Colon (tissue), 2 donors: ENCODE measurements at regions not wholly inside any gene's neighbourhood (a gene's known extent, or its start where the extent isn't known, plus 50 kb on each side); places are given as distances from the start of the nearest gene placed in this dataset.

Experiments
- FAIRE-seq: peaks from 2 replicates; lab custom pipeline; 2012; peaks lifted over from hg19 to GRCh38; lab: Jason Lieb, UNC
- donor health status: control.
- donor health status: control.

DNA sequence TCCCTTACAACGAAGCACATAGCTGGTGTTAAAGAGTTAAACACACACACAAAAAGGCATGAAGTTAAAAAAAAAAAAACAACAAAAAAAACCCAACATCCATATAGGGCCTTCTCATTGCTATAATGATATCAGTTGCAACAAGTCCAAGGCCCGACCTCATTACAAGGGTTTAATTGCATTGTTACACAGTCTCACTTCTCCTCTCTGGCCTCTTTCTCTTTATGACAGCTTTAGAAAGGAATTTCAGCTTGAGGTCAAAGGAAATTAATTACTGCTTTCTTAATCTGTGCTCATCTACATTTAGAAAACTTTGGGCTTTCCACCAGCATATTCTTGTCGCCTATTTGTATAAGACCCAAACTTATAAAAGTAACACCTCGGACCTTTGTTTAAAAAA, 342.1 kb downstream of the NR2F2 start:
- FAIRE-seq, result no peak

GRCh38 chr15:96678386-96678785, 347.9 kb downstream of the NR2F2 start:
- FAIRE-seq, result no peak

GRCh38 chr15:96687388-96688107, 357.0 kb downstream of the NR2F2 start:
- FAIRE-seq, result no peak

- FAIRE-seq, result no peak
These were observed 360.2 kb downstream of the NR2F2 start for GRCh38 chr15:96690733-96691132.

DNA sequence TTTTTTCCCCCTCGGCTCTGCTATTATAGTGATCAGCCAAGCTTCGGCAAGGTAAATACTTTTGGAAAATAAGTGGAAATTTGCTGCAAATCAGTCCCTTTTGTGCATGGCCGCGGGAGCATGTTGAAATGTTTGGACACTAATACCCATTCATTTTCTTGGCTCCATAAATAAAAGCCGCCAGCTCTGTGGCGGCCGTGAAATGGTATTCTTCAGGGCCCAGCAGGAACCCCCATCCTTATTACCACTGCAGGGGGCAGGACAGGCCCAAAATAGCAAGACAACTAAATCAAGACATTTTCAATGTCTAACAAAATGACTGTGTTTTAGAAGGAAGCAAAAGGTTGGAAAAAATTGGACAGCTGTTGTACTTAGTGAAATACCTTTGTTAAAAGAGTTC, 362.3 kb downstream of the NR2F2 start:
- no peak for FAIRE-seq

DNA sequence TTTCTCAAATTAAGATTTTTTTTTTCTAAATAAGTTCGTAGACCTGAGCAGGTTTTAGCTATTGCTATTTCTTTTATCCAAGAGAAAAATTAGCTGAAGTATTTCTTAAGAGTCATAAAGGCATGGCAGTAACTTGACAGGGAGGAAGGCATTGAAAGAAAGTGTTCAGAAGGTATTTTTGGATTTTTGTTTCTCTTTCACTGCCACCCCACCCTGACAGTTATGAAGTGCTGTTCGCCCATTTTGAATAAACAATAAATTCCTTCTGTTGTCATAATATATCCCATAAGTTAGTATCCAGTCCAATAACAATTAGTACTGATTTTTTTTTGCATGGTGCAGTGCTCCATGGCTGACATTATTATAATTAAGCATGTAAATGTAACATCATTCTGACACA, 363.0 kb downstream of the NR2F2 start:
- no peak for FAIRE-seq

GRCh38 chr15:96693990-96694517, 363.6 kb downstream of the NR2F2 start:
- no peak for FAIRE-seq

- no peak for FAIRE-seq
These were observed 364.9 kb downstream of the NR2F2 start for GRCh38 chr15:96695426-96695825.

DNA sequence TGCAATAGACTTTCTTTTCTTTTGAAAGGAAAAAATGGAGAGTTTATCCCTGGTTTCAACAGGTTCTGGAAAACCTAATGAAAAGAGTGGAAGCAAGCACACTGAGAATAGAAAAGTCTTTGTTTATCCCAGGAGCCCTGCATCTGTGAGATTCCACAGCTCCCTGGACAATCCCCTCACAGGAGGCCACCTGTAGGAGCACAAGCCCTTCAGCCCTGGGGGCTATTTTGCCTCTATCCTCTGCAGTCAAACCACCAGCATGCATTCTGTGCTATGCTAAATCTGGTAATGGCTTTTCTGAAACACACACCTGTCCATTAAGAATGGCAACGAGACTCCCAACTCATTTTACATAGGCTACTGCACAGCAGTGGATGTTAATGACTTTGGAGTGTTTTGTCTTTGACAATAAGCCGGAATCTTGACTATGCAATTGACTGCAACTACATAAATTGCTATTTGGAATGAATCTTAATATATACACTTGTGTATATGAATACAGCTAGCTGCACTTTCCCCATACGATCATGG, 369.4 kb downstream of the NR2F2 start:
- no peak for FAIRE-seq

DNA sequence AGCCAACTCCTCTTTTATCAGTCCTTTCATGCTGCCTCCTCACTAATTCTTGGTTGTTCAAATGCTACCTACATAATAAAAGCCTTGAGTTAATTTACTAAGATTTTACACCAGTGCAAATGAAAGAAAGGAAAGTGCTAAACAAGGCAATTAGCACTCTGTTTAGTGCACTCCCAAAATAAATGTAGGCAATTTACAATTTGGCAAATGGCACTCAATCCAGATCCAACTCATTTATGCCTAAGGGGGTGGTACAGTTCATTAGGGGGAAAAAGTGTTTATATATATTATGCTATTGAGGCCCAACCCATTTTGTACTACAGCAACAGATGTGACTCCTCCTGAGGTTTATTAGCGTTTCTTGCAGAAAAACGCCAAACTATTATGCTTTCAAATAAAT, 370.1 kb downstream of the NR2F2 start:
- no peak for FAIRE-seq

DNA sequence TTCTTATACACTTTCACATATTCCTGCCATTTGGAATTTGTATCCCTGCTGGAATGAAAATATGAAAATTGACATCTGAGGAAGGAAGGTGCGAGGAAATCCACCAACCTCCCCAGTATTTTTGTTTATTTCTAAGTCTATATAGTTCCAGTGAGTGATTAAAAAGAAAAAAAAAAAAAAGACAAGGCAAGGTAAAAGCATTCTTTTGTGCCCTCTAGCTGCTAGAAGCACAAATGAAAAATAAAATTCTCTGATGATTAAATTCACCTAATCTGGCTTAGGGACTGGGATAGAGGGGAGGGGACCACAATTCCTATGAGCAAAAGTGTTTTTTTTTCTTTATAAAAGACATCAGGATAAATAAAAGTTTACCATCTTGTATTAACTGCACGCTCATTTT, 370.9 kb downstream of the NR2F2 start:
- no peak for FAIRE-seq

GRCh38 chr15:96701877-96702276, 371.4 kb downstream of the NR2F2 start:
- FAIRE-seq, result no peak

DNA sequence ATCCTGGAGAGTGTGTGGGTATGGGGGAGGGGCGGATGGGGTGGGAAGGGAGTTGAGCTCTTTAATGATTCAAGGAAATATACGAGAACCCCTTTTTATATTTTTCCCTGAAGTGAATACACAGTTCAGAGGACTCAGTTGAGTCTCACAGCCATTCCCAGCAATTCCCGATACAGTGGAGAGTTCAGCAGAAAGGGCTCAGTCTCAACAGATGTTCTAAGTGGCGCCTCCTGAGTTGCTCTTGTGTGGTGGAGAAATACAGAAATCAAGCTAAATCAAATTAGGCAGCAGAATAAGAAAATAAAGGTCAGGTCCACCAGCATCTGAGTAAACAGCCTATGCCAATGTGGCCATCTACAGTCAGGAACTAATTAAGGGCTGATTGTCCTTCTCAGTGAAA, 372.1 kb downstream of the NR2F2 start:
- FAIRE-seq, result no peak

- FAIRE-seq, result no peak
These were observed 372.6 kb downstream of the NR2F2 start for GRCh38 chr15:96703091-96703490.

DNA sequence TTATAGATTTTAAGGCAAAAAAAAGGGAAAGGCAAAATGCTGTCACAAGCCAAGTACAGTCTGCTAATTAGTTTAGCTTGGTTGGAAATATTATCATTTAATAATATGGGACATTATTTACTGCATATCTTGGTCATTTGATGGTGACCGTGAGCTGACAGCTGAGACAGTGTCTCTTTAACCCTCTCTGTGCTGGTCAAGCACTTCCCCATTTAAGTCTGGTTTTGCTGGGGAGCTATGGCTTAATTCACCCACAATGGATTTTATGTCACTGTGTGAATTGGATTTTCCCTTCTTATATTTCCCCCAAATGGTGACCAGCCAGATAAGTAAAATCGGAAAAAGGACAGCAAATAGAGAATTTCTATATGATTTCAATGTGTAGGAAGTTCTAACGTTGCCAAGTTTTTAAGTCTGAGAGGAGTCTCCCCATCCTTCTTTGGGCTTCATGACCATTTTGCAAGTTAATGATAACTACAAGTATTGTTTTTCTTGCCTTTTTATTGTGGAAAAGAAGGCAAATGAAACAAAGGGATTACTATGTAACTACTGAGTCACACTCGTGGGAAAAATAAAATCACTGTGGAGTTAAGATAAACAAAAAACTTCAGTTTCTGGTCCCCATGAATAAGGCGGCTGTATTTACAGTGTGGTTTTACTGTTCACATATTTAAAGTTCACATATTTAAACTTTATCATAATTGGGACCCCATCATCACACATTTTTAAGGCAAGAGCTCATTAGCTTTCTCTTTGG, 373.5 kb downstream of the NR2F2 start:
- FAIRE-seq, result no peak

DNA sequence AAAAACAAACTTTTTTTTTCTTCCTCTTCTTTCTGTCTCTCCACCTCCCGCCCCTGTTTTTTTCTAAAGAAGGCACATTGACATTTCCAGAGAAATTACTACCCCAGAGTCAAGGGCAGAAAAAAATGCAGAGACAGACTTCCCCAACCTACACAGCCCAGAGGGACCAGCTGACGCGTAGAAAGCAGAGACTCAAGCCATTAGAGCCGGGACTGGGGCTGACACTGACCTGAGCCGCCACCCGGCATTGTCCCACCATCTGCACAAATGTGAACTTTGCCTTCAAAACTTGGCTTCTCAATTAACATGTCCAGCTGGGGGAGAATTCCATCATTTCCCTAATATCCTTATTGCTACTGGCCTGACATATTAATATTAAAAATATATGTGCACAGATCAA, 385.6 kb downstream of the NR2F2 start:
- no peak for FAIRE-seq

DNA sequence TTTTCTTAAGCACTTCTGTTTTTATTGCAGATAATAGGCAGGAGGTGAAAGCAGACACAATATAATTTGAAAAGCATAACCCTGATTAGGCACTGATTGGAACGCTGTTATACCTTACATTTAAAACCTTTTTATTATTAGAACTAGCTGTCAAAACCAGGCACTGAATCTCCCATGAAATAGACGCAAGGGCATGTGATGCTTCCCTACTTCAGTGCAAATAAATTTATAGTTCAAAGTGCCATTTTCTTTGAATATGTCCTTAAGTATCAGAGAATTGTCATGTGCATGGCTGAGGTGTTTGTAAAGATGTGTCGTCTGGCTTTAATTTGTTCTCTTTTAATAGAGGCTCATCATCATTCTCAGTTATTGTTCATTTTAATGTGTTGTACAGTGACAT, 386.0 kb downstream of the NR2F2 start:
- FAIRE-seq, result no peak

GRCh38 chr15:96720251-96720650, 389.8 kb downstream of the NR2F2 start:
- no peak for FAIRE-seq

DNA sequence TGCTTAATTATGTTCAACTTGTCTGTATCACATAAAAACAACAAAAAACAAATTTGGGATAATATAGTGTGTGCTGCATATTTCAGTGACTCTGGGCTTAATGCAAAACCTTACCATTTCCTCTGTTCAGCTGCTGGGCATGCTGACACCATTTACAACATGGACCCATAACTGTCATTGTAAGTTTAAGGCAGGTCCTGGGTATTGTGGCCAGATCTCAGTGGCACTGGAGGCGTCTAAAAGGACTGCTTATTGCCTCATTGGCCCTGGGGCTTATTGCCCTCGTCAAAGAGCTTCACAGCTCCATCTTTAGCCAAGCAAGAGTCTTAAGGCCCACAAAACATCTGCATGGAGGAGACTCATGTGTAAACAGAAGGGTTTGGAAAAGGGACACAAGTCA, 390.2 kb downstream of the NR2F2 start:
- no peak for FAIRE-seq

DNA sequence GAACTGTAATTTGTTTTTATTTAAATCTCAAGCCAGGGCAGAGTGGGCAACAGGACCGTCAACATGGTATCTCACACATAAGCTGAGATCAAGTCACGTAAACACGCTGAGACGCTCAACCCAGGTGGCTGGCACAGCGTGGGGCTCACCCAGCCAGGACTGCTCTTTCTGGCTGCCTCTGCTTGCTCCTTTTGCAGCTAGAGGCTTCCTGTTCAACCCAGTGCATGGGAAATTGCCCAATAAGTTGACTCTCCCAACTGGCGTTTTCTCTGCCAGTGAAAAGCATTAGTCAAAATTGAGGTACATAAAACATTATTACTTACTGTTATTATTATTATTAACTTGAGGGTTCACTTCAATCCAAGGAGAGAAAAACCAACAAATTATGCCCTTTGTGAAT, 398.1 kb downstream of the NR2F2 start:
- FAIRE-seq, result no peak

GRCh38 chr15:96732704-96733103, 402.2 kb downstream of the NR2F2 start:
- no peak for FAIRE-seq

GRCh38 chr15:96733721-96734120, 403.2 kb downstream of the NR2F2 start:
- no peak for FAIRE-seq

DNA sequence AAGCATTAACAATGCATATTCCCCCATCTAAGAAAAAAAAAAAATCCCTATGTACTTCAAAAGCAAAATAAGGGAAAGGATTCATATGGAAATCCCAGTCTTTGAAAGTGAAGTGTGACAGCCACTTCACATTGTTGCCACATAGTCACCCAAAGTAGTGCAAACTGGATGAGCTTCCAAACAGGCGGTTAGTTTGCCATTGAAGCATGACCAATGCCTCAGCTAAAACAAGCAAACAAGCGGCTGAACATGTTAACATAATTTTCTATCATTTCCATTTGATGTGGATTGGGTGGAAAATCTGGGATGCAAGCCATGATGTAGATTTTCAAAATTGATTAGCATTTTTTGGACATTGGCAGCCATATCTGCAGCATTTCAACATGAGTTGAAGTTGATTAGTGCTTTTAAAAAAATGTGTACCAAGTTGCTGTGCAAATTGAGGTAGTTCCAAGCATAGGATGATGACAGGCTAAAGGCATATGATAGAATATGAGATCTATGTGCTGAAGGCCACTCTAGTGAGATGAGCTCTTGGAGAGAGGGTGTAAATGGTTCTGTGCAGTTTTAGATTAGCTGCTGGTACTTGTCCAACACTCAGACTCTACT, 405.2 kb downstream of the NR2F2 start:
- no peak for FAIRE-seq
